ENCODE measurements at regions not wholly inside any gene's neighbourhood (a gene's known extent, or its start where the extent isn't known, plus 50 kb on each side); places are given as distances from the start of the nearest gene placed in this dataset.

DNA sequence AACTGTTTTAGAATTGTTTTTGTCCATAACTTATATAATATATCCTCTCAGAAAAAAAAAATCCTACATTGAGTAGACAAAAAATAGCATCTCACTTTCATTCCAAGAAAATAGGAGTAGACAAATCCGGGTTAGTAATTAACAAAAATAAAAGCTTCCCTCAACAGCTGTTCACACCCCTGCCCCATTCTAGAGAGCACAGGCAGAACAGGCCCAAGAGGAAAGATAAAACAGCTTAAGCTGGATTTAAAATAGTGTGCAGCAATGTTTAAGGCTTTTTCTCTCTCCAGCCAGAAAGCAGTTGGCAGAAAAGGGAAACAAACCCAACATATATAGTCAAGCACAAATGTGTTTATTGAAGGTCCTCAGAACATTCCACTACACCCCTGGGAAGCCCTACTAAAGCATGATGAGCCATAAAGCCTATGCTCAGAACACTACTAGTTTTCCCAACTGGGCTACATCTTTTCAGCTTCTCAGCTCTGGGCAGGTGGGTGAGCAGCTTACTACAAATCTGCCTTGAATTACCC, 189.9 kb downstream of the MTERF1 start:
- no peak overlapping the region for H3K9ac ChIP-seq (ENCODE audit: insufficient read depth in 1 of 2, low read depth in 2 of 2, low read length in 2 of 2)
- CTCF ChIA-PET (ENCODE audit: low intra/inter-chr PET ratio), result no interaction called here
- intact Hi-C loops (cut with micrococcal nuclease), result no loop called here
- no peaks in the 10 kb centered on the region for H3K9me3 ChIP-seq (replicated peaks; ENCODE audit: control insufficient read depth, insufficient read depth, low read depth, low read length)
- no peaks in the 10 kb centered on the region for H3K27me3 ChIP-seq (ENCODE audit: control insufficient read depth in 2 of 2, insufficient read depth in 2 of 2, low read length in 2 of 2)
- H3K27ac ChIP-seq (ENCODE audit: extremely low read depth, low read depth, low read length), result no peak overlapping the region
- in situ Hi-C loops (cut with MboI), result no loop called here
- FAIRE-seq, result no peak
- no peaks in the 10 kb centered on the region for H4K20me1 ChIP-seq (replicated peaks; ENCODE audit: control insufficient read depth, insufficient read depth, low read length)
- TF ChIP-seq ZBED1 (IDR thresholded peaks at IDR 0.05) (no peak), GABPB1 (CRISPR knock-in tag; IDR thresholded peaks at IDR 0.05) (no peak), SUPT5H (IDR thresholded peaks at IDR 0.05) (no peak)
- TF ChIP-seq, protein P1, sequence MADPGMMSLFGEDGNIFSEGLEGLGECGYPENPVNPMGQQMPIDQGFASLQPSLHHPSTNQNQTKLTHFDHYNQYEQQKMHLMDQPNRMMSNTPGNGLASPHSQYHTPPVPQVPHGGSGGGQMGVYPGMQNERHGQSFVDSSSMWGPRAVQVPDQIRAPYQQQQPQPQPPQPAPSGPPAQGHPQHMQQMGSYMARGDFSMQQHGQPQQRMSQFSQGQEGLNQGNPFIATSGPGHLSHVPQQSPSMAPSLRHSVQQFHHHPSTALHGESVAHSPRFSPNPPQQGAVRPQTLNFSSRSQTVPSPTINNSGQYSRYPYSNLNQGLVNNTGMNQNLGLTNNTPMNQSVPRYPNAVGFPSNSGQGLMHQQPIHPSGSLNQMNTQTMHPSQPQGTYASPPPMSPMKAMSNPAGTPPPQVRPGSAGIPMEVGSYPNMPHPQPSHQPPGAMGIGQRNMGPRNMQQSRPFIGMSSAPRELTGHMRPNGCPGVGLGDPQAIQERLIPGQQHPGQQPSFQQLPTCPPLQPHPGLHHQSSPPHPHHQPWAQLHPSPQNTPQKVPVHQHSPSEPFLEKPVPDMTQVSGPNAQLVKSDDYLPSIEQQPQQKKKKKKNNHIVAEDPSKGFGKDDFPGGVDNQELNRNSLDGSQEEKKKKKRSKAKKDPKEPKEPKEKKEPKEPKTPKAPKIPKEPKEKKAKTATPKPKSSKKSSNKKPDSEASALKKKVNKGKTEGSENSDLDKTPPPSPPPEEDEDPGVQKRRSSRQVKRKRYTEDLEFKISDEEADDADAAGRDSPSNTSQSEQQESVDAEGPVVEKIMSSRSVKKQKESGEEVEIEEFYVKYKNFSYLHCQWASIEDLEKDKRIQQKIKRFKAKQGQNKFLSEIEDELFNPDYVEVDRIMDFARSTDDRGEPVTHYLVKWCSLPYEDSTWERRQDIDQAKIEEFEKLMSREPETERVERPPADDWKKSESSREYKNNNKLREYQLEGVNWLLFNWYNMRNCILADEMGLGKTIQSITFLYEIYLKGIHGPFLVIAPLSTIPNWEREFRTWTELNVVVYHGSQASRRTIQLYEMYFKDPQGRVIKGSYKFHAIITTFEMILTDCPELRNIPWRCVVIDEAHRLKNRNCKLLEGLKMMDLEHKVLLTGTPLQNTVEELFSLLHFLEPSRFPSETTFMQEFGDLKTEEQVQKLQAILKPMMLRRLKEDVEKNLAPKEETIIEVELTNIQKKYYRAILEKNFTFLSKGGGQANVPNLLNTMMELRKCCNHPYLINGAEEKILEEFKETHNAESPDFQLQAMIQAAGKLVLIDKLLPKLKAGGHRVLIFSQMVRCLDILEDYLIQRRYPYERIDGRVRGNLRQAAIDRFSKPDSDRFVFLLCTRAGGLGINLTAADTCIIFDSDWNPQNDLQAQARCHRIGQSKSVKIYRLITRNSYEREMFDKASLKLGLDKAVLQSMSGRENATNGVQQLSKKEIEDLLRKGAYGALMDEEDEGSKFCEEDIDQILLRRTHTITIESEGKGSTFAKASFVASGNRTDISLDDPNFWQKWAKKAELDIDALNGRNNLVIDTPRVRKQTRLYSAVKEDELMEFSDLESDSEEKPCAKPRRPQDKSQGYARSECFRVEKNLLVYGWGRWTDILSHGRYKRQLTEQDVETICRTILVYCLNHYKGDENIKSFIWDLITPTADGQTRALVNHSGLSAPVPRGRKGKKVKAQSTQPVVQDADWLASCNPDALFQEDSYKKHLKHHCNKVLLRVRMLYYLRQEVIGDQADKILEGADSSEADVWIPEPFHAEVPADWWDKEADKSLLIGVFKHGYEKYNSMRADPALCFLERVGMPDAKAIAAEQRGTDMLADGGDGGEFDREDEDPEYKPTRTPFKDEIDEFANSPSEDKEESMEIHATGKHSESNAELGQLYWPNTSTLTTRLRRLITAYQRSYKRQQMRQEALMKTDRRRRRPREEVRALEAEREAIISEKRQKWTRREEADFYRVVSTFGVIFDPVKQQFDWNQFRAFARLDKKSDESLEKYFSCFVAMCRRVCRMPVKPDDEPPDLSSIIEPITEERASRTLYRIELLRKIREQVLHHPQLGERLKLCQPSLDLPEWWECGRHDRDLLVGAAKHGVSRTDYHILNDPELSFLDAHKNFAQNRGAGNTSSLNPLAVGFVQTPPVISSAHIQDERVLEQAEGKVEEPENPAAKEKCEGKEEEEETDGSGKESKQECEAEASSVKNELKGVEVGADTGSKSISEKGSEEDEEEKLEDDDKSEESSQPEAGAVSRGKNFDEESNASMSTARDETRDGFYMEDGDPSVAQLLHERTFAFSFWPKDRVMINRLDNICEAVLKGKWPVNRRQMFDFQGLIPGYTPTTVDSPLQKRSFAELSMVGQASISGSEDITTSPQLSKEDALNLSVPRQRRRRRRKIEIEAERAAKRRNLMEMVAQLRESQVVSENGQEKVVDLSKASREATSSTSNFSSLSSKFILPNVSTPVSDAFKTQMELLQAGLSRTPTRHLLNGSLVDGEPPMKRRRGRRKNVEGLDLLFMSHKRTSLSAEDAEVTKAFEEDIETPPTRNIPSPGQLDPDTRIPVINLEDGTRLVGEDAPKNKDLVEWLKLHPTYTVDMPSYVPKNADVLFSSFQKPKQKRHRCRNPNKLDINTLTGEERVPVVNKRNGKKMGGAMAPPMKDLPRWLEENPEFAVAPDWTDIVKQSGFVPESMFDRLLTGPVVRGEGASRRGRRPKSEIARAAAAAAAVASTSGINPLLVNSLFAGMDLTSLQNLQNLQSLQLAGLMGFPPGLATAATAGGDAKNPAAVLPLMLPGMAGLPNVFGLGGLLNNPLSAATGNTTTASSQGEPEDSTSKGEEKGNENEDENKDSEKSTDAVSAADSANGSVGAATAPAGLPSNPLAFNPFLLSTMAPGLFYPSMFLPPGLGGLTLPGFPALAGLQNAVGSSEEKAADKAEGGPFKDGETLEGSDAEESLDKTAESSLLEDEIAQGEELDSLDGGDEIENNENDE (IDR thresholded peaks at IDR 0.05; ENCODE audit: low read depth, low read length), result no peak
- ATAC-seq, result no peak
- no peaks in the 10 kb centered on the region for H3K36me3 ChIP-seq (ENCODE audit: control insufficient read depth, insufficient read depth, low read length)
- H3K79me2 ChIP-seq (ENCODE audit: control insufficient read depth, insufficient read depth, low read length), result no peaks in the 10 kb centered on the region
- no TSS peak for BruUV-seq (replicated peaks)
- no peaks in the 10 kb centered on the region for H3K9me1 ChIP-seq (ENCODE audit: control insufficient read depth, insufficient read depth, low read length)
- POLR2A ChIA-PET, result no interaction called here
- no peak overlapping the region for H2AFZ ChIP-seq (ENCODE audit: low read depth, low read length)
- H3K4me2 ChIP-seq (ENCODE audit: insufficient read depth, low read length), result no peak overlapping the region
- no peaks in the 10 kb centered on the region for H3K4me1 ChIP-seq (replicated peaks in 1 of 2; ENCODE audit: control insufficient read depth in 2 of 2, insufficient read depth in 2 of 2, low read length in 2 of 2)
- DNase-seq (ENCODE audit: extremely low read depth in 1 of 4, low spot score in 3 of 4), result no peak
- WGBS (ENCODE audit: insufficient coverage, low coverage, missing lambda C conversion rate), result 0% methylated on average over 1 of the region's 1 CpG
- H3K4me3 ChIP-seq, result no peak overlapping the region
